Left lung (tissue), 4 donors: ENCODE measurements at regions not wholly inside any gene's neighbourhood (a gene's known extent, or its start where the extent isn't known, plus 50 kb on each side); places are given as distances from the start of the nearest gene placed in this dataset.

ENCODE experiments used
- ATAC-seq: fragments of 200-7000 bp; cut with Tn5 transposase; one replicate; pipeline ENCODE4 v1.9.1; 2020; ENCODE audit warnings: moderate library complexity
- DNase-seq, 4 donors: peaks; one replicate each; pipeline ENCODE4 v3.0.0-alpha.2; 2013 to 2020
- H3K27ac ChIP-seq, 2 donors: fragments of 200-600 bp; sonication (generic) in 1 of 2; one replicate each; pipeline versions ENCODE4 v1.5.0 to v1.8.0; 2020 to 2021
- H3K27me3 ChIP-seq, 2 donors: fragments of 200-600 bp; sonication (generic) in 1 of 2; one replicate each; pipeline versions ENCODE4 v1.5.0 to v1.8.0; 2020 to 2021
- H3K36me3 ChIP-seq, 2 donors: fragments of 200-600 bp; sonication (generic) in 1 of 2; one replicate each; pipeline versions ENCODE4 v1.5.0 to v1.8.0; 2020 to 2021
- H3K4me1 ChIP-seq, 2 donors: fragments of 200-600 bp; one replicate each; pipeline ENCODE4 v1.8.0; 2021
- H3K4me3 ChIP-seq, 2 donors: fragments of 200-600 bp; sonication (generic) in 1 of 2; one replicate each; pipeline versions ENCODE4 v1.5.0 to v1.8.0; 2020 to 2021; ENCODE audit warnings: mild to moderate bottlenecking in 1 of 2
- H3K9me3 ChIP-seq, 2 donors: fragments of 200-600 bp; sonication (generic) in 1 of 2; one replicate each; pipeline versions ENCODE4 v1.5.0 to v1.8.0; 2020 to 2021
- intact Hi-C, 2 donors: fragments of 100-400 bp; cut with DNase I; formaldehyde crosslinking; loops; one replicate each; pipeline versions ENCODE4 v1.11.2 to v1.14.2; 2022
- TF ChIP-seq, protein P1 (sequence below), 2 donors: fragments of 200-600 bp; sonication (generic) in 1 of 2; IDR thresholded peaks; one replicate each; pipeline versions ENCODE4 v1.5.0 to v1.8.0; 2021; ENCODE audit warnings: antibody characterized with exemption in 2 of 2
- donor health status: DM: no; HTN: yes; CAD: no.
- donor health status: DM: no; HTN: no; CAD: no.

DNA sequence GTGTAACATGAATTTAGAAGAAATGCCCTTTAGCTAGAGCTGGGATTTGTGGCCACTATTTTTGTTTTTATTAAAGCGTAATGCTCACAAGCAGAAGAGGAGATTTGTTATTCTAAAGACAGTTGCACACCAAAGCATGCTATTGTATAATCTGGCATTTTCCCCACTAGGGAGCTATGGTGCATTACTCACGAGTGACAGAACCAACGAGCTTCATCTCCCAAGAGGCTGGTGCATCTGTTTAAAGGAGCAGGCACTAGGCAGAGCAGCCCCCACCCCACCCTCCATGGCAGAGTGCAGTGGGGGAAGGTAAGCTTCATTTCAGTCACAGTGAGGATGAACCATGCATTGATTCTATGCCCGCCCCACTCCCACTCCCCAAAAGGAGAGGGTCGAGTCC, 287.3 kb upstream of the TSHZ2 start:
- Histone ChIP-seq H3K4me1 (no peaks in the 10 kb centered on the region), H3K36me3 (no peaks in the 10 kb centered on the region), H3K27me3 (peaks cover 0 to 5% of the 10 kb centered on the region in 2 donors), H3K9me3 (peaks cover 0 to 3% of the 10 kb centered on the region in 2 donors), H3K27ac (no peak overlapping the region), H3K4me3 (no peak overlapping the region)
- intact Hi-C loops = no loop called here
- TF ChIP-seq, protein P1, sequence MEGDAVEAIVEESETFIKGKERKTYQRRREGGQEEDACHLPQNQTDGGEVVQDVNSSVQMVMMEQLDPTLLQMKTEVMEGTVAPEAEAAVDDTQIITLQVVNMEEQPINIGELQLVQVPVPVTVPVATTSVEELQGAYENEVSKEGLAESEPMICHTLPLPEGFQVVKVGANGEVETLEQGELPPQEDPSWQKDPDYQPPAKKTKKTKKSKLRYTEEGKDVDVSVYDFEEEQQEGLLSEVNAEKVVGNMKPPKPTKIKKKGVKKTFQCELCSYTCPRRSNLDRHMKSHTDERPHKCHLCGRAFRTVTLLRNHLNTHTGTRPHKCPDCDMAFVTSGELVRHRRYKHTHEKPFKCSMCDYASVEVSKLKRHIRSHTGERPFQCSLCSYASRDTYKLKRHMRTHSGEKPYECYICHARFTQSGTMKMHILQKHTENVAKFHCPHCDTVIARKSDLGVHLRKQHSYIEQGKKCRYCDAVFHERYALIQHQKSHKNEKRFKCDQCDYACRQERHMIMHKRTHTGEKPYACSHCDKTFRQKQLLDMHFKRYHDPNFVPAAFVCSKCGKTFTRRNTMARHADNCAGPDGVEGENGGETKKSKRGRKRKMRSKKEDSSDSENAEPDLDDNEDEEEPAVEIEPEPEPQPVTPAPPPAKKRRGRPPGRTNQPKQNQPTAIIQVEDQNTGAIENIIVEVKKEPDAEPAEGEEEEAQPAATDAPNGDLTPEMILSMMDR (IDR thresholded peaks at IDR 0.05) = no peak
- DNase-seq (no peak), ATAC-seq (no peak)

DNA sequence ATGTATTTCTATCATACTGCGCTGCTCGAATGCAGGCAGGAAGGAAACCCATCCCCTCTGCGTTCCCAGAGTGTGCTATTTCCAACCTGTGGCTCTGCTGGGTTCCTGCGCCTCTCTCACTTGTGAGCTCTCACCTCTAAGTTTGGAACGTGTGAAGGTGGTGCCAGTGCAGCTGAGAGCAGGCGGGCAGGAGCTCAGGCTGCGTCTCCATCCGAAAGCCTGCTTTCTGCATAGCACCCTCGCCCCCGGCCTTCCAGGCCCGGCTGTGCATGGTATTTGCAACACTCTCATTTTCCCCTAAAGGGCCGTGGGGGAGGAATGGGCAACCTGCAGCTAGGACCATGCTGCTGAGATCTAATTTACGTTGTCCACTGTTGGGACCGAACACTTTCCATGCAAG, 288.0 kb upstream of the TSHZ2 start:
- H3K9me3 ChIP-seq = peaks cover 0 to 3% of the 10 kb centered on the region in 2 donors
- H3K4me1 ChIP-seq = no peaks in the 10 kb centered on the region
- peaks cover 0 to 5% of the 10 kb centered on the region in 2 donors for H3K27me3 ChIP-seq
- intact Hi-C loops = no loop called here
- H3K36me3 ChIP-seq = no peaks in the 10 kb centered on the region
- no peak overlapping the region for H3K27ac ChIP-seq
- TF ChIP-seq, protein P1 (IDR thresholded peaks at IDR 0.05) = no peak
- DNase-seq (peak in 1 of 4 donors; percentile 50), ATAC-seq (no peak)
- H3K4me3 ChIP-seq = no peak overlapping the region

DNA sequence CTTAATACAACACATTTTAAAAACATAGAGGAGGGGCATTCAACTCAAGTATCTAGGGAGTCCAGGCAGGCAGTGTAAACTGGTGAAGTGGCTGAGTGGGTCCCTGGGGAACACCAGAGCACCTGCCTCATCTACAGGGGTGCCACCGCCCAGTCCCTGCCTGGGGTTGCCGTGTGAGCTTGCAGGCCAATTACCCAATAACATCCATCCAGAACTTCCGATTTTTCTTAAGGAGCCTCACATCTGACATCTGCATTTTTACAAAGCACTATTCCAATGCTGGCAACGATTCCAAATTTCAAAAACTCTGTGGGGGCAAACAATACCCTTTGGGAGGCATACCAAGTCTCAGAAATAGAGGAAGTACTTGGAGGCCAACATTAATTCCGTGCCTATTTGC, 288.4 kb upstream of the TSHZ2 start:
- intact Hi-C loops = no loop called here
- H3K4me1 ChIP-seq = no peaks in the 10 kb centered on the region
- peaks cover 0 to 3% of the 10 kb centered on the region in 2 donors for H3K9me3 ChIP-seq
- H3K27me3 ChIP-seq = peaks cover 0 to 5% of the 10 kb centered on the region in 2 donors
- ATAC-seq (no peak), DNase-seq (no peak)
- H3K27ac ChIP-seq = no peak overlapping the region
- H3K4me3 ChIP-seq = no peak overlapping the region
- TF ChIP-seq, protein P1 (IDR thresholded peaks at IDR 0.05) = no peak
- H3K36me3 ChIP-seq = no peaks in the 10 kb centered on the region

DNA sequence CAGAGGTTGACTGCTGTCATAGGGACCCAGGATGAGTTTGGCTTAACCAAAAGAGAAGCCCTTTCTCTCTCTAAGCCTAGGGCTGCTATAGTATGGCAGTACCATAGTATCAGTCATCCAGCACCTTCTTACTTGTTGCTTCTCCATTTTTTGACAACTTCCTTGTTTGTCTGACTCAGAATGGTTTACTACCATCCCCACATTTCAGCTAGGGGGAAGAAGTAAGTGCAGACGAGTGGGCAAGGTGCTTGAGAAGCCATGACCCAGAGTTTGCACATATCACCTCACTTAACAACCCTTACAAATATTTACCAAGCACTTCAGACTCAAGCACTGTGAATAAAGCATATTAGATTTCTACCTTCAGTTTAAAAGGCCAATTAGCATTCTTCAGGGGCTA, 289.9 kb upstream of the TSHZ2 start:
- H3K27ac ChIP-seq = no peak overlapping the region
- peak in 2 of 4 donors; percentile 27 to 33 for DNase-seq
- TF ChIP-seq, protein P1 (IDR thresholded peaks at IDR 0.05) = no peak
- H3K36me3 ChIP-seq = no peaks in the 10 kb centered on the region
- intact Hi-C loops = no loop called here
- no peak overlapping the region for H3K4me3 ChIP-seq
- H3K27me3 ChIP-seq = peaks cover 0 to 5% of the 10 kb centered on the region in 2 donors
- H3K9me3 ChIP-seq = peaks cover 0 to 3% of the 10 kb centered on the region in 2 donors
- no peaks in the 10 kb centered on the region for H3K4me1 ChIP-seq
- peak; percentile 94 for ATAC-seq

DNA sequence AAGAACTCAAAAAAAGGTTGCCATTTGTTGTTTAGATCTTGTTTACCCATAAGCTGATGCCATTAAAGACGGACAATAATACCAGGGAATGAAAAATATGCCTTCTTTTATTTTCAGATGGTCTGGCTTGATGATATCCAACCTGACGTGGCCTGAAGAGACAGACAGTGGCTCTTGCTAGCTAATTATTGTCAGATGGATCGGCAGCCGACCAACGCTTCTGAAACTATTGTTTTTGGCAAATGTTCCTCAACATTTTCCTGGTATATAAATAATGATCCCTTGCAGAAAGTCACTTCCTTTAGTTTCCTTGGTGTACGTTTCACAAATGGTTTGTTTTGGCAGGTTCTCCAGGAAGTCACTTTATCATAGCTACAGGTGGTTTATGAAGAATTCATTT, 290.9 kb upstream of the TSHZ2 start:
- no peaks in the 10 kb centered on the region for H3K9me3 ChIP-seq
- H3K27me3 ChIP-seq = peaks cover 0 to 5% of the 10 kb centered on the region in 2 donors
- no peaks in the 10 kb centered on the region for H3K4me1 ChIP-seq
- TF ChIP-seq, protein P1 (IDR thresholded peaks at IDR 0.05) = no peak
- intact Hi-C loops = no loop called here
- no peak for DNase-seq
- no peak for ATAC-seq
- no peaks in the 10 kb centered on the region for H3K36me3 ChIP-seq
- no peak overlapping the region for H3K27ac ChIP-seq
- H3K4me3 ChIP-seq = no peak overlapping the region
